HG03571 (cell line): ENCODE measurements at regions not wholly inside any gene's neighbourhood (a gene's known extent, or its start where the extent isn't known, plus 50 kb on each side); places are given as distances from the start of the nearest gene placed in this dataset.
A peak's percentile ranks its signal among the peaks of the same experiment; 100 is the strongest.
"Not testable (repeated sequence)": the region's sequence is repeated elsewhere in the genome, so short reads cannot be mapped to it uniquely, and the experiment has no call there.

Experiments used
- ATAC-seq: cut with Tn5 transposase; IDR thresholded peaks from one replicate; pipeline ENCODE4 v1.9.1; 2021; ENCODE audit not compliant: unreplicated experiment

DNA sequence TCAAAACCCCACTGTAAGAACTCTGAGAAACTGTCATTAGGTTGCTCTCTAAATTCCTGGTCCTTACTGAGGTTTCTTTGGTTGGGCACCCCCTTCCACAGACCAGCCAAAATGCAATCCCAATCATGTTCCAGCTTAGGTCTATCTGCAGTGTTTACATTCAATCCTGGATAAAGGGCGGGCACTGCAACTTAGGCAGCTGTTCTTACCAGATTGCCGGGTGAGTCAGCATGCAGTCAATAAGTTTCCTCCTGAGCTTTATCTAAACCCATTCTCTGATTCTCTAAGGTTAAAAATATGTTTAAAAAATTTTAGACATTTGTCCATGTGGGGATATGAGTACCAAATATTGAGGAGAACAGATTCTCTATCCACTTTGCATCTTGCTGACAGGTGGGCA is 197.8 kb downstream of the HAO1 start:
- ATAC-seq: no peak

DNA sequence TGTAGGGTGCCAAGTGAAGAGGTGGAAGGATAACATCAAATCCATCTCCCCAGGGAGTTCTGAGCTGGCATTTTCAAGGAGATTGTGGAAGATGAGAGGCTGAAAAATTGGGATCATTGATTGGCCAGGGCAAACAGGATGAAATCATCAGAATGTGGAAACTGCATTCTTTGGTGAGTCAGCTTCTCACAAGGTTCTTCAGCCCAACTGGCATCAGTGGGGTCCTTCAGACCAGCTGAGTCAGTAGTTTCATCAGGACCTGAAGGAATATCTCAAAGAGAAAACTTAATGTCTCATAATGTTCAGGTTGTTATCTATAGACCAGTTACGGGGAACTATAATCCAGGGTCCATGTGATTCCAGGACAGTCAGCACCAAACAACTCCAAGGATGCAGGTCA is 195.8 kb downstream of the HAO1 start:
- no peak for ATAC-seq

DNA sequence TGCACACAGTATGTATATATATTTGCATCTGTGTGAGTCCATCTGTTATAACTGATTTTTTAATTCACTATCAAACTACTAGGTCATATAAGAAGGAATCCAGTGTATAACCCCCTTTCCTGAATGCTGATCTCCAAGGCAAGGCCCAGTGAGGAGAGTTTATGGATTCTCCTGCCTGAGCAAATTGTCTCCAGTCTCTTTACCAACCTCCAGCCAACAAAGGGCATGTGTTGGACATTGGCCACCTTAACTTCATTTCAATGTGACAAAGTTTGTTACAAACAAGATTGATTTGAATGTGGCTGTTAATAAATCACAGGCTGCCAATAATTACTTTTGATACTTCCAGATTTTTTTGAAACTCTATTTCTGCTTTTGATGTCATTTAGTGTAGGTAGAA is 191.6 kb downstream of the HAO1 start:
- no peak for ATAC-seq

DNA sequence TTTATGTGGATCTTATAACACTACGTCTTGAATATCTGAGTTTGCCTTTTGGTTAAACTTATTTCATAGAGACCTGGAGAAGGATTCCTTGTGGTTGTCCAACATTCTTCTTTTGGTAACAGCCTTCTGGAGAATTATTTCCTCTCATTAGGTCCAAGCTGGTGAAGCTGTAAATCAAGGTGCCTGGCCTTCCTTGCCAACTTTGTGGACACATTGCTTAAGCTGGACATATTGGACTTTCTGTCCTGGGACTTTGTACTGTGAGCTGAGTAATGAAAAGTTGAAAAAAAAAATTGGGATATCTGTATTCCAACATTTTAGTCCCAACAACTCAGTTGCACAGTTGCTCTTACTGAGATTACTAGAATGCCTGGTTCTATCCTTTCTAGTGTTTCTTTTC is 186.2 kb downstream of the HAO1 start:
- no peak for ATAC-seq

DNA sequence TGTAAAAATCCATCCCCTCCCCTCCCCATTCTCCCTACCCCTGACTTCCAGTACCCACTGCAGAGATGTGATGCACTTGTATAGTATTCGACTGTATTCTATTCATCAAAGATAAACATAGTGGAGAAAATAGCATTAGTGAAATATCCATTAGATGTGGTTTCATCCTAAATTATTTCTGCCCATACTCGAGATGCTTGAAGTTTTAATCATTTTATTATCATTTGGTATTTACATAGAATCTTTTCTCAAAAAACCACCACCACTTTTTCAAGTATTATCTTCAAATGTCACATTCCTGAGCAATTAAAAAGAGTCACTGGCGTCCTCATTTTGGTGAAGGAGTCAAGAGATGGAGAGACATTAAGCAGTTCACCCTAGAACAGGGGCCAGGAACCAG is 181.9 kb downstream of the HAO1 start:
- no peak for ATAC-seq

DNA sequence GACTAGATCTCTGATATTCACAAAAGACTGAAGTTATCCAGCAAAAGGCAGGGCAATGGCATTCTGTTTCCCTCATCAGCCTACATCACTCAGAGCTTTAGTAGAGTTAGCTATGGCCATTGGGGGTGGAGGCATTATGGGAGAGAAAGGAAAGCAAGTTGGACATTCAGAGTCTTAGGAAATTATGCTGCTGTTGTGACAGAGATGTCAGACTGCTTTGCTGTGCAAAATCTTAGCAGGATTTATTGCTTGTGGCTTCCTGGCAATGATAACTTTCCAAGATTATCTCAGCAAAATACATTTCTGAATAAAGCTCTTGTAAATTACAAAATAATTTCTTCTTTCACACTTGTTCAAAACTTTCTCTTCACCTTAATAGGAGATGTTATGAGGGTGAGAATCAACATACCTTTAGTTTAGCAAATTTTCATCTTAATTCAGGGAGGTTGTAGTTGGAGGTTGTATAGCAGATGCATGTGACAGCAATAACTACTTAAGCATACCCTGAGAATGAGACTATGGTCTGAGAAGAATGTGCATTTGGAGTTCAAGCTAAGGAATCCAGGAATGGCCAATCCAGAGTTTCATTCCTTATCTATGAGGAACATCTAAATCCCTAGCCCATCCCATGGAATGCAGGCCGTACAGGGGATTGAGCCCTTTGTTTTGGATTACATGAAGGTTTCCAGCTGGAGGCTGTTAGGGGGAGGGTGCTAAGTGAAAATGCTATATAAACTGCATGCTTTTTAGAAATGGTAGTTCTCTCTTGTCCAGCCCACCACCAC is 179.8 kb downstream of the HAO1 start:
- no peak for ATAC-seq

DNA sequence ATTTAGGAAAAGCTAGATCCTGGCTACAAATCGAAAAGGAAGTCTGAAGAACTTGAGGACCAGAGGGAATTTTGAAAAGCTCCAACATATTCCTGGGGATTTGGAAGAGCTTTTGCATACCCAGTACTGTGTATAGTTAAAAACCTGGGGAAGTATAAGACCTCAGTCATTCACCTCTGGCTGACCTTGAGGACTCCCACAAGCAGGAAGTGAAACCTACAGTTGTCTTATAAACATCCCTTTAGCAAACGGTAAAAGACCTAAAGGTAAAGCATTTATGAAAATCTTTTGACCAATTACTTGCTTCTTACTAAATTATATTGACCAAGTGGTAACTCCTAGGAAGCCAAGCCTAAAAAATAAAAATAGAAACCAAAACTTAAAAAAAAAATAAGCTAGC is 175.0 kb downstream of the HAO1 start:
- ATAC-seq: peak; percentile 92

DNA sequence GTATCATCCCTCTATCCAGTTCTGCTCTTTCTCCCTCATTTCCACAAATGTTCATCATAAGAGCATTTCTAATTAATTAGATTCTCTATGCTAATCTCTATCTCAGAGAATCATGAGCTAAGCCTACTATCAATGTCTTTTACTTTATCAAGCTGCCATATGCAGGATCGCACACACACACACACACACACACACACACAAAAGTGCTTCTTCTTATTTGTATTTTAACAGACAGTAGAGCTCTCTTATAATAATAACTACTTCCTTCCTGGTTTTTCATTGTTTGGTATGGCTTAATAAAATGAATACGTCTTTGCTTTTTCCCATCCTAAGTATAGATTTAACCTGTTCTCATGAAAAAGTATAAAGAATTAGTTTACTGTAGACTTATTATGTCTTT is 170.2 kb downstream of the HAO1 start:
- ATAC-seq: no peak

DNA sequence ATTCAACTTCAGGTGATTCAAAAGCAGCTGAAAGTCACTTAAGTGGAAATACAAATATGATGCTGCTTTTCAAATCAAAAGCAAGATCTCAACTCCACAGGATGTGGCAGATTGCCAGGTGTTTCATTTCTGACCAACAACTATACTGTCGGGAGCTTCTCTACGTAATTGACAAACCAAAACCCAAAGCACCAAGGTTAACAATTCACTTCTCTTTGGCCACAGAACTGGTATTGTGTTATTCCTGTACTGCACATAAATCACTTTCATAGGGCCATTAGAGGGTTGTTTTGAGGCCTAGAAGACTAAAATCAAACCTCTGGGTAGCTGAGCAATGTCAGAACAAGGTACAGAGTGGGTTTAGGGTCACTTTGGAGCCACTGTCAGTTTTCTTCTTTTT is 169.7 kb downstream of the HAO1 start:
- ATAC-seq: peak; percentile 99

DNA sequence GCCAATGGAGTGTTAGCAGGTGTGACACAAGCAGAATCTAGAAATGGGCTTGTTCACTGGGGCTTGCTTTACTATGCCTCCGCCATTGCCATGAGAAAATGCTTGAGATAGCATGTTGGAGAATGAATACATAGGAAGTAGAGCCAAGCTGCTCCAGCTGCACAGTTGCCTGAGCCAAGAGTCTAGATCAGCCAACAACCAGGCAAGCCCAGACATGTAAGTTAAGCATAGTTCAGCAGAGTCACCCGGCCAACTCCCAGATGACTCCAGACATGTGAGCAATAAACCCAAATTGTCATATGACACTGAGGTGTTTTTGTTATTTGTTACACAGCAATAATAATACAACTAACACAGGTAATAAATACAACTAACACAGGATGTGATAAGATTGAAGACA is 167.9 kb downstream of the HAO1 start:
- no peak for ATAC-seq

DNA sequence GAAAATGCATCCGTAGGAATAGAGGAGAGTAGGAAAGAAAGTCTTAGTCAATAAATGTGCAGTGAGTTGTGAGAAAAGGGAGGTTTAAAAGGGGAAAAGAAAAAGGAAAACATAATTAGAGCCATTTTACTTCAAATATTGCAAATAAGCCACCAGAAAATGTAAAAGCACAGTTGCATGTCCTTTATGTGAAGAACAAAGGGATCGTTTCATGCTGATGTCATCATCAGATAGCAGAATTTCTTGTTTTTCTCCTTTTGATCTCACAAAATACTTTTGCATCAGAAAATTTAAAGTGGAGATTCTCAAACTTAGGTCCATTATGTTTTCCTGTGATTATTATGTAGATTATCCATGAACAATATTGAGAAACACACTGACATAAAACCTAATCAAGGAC is 166.7 kb downstream of the HAO1 start:
- ATAC-seq: no peak

DNA sequence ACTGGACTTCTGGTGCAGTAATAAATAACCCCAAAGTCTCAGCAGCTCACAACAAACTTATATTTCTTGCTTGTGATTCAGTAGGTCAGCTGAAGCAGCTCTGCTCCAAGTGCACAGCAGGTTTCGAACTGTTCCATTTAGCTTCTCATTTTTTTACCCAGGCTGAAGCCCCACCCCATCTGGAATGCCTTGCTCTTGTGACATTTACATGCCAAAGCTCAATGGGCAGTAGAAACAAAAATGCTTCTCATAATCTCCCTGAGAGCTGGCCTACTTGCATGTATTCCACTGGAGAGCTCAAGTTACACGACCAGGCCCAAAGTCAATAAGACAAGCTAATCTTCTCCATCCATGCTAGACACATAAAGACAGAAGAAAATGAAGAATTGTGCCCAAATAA is 165.2 kb downstream of the HAO1 start:
- ATAC-seq: no peak

DNA sequence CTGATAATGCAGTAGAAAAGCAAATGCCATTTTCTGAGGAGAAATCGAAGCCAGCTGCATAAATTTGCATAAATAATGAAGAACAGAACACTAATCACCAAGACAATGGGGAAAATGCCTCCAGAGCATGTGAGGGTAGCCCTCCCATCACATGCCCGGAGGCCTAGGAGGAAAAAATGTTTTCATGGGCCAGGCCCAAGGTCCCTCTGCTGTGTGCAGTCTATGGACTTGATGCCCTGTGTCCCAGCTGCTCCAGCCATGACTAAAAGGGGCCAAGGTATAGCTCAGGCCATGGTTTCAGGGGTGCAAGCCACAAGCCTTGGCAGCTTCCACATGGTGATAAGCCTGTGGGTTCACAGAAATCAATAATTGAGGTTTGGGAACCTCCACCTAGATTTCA is 164.1 kb downstream of the HAO1 start:
- ATAC-seq: no peak

DNA sequence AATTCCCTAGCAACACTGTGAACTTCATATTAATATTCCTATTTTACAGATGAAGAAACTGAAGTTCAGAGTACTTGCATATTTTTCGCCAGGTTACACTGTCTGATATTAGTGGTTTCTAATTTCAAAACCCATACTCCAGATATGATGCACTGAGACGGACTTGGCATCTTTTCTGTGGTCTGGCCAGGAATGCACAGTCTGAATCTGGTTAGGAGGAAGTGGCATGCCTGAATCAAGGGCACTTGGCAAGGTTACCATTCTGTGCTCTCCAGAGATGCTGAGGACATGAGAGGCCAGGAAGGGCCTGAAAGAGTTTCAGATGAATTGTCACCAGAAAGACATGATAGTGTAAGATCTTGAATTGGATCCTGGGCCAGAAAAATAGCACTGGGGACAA is 150.1 kb downstream of the HAO1 start:
- no peak for ATAC-seq

DNA sequence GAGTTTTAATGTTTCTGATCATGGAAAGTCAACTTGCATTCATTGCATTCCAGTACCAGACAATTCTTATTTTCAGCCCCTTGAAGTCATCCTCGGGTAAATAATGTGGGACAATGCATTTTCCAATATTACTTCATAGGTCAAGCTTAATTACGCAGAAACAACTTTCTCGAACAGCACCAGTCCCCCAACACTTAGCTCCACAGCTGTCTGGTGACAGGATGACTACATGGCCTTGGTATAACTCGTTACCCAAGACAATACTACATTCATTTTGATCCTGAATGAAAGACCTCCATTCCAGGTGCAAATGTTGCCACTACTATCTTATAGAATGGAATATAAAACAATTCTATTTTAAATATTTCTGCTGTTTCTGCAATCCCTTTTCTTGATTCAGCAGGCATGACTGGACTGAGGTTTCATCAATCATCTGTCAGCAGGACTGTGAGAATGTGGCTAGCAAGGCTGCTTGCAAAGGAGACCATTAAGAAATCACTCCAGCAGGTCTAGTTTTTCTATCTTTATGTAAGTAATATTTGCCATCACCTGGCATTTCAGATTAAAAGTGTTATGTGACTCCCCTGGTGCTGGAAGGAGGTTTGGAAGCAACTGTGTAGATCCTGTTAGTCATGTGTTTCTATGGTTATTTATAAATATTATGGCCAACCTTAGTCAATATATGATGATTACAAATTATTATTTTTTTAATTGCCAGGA is 147.9 kb downstream of the HAO1 start:
- no peak for ATAC-seq

DNA sequence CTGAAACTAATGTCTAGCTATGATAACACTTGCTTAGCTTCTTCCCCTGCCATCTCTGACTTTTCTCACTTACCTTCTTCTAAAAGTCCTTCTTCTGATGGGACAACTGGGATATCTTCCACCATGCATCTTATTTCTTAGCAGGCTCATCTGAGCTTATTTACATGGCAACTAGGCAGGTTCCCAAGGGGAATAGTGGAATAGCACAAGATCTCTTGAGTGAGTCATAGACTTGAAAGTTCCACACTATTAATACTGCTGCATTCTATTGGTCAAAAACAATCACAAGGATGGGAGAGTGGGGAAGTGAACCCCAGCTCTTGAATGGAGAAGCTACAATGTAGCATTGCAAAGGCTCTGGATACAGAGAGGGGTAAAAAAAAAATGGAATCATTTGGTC is 142.1 kb downstream of the HAO1 start:
- ATAC-seq: no peak

DNA sequence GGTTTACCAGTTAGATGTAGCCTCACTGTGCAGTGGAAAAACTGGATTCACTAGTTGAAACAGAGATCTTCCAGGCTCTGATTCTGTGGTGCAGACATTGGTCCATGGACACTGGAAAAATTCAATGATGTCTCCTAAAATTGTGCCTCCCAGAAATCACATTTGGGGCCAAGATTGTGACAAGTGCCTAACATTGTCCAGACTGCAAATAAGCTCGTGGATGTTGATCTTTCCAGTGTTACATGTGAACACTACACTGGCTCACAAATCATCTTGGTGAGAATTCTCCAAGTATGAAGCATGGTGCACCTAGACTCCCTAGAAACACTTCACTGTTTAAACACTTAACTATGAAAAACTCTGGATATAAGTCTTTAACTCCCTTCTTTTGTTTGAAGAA is 140.4 kb downstream of the HAO1 start:
- ATAC-seq: no peak

DNA sequence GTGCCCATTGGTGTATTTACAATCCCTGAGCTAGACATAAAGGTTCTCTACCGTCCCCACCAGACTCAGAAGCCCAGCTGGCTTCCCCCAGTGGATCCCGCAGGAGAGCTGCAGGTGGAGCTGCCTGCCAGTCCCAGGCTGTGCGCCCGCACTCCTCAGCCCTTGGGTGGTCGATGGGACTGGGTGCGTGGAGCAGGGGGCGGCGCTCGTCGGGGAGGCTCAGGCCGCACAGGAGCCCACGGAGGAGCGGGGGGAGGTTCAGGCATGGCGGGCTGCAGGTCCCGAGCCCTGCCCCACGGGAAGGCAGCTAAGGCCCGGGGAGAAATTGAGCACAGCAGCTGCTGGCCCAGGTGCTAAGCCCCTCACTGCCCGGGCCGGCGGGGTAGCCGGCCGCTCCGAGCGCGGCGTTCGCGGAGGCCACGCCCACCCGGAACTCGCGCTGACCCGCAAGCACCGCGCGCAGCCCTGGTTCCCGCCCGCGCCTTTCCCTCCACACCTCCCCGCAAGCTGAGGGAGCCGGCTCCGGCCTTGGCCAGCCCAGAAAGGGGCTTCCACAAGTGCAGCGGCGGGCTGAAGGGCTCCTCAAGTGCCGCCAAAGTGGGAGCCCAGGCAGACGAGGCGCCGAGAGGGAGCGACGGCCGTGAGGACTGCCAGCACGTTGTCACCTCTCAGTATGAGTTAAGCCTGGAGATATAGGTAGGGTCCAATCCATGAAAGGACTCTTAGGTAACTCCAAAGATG is 136.7 kb downstream of the HAO1 start:
- not testable (repeated sequence) for ATAC-seq

DNA sequence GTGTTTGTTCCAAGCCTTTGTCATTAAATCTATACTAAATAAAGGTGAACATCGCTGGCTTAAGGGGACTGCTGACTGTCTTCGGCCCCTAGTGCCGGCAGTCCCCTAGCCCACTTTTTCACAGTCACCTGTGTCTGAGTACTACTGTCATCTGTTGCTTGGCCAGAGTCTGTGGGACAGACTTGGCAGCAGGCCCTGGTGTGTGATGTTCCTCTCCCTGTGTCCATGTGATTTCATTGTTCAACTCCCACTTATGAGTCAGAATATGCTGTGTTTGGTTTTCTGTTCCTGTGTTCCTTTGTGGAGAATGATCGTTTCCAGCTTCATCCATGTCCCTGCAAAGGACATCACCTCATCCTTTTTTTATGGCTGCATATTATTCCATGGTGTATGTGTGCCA is 133.4 kb downstream of the HAO1 start:
- ATAC-seq: no peak

DNA sequence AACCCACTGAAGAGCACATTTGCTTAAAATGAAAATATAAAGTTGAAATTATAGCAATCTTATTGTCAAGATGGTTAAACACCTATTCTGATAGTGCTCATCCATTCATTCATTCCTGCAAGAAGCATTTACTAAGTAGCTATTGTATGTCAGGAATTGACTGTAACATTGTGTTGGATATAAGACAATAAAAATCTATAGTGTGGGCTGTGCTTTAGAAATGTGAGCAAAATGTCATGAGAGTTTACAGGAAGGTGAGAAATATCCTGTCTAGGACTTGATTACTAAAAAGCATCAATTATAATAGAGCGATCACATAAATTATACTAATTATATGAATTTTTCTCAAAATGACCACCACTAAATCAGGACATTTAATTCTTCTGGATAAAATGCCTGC is 123.0 kb downstream of the HAO1 start:
- ATAC-seq: no peak

DNA sequence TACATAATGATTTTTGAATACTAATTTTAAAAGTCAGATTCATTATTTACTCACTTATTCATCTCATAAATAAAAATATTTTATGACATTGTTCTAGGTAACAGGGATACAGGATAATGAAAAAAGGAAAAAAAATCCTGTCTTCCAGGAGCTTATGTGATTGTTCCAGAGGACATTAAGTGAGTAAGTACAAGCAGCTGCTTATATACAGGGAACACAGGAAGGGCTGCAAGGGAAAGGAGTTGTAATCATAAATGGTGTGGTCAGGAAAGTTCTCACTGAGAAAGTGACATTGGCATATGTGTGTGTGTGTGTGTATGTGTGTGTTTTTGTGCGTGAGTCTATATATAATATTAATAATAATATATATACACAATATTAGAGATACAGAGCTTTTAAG is 121.8 kb downstream of the HAO1 start:
- no peak for ATAC-seq

DNA sequence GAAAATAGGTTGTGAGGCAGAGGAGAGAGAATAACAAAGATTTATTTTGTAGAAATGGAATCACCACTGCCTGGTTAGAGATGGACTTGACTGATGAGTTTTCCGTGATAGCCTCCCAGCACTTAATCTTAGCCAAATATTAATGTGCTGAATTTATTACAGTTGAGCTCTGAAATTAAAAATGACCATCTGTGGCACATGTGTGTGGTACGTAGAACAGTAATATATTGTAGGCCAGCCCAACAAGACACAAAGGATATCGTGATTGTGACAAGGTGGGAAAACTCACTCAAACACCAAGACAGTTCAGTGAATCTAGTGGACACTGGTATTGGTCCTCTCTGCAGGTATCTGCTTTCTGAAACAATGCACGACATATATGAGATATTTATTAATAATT is 119.4 kb downstream of the HAO1 start:
- no peak for ATAC-seq
